ENCODE measurements at regions not wholly inside any gene's neighbourhood (a gene's known extent, or its start where the extent isn't known, plus 50 kb on each side); places are given as distances from the start of the nearest gene placed in this dataset.
A peak's percentile ranks its signal among the peaks of the same experiment; 100 is the strongest.

DNA sequence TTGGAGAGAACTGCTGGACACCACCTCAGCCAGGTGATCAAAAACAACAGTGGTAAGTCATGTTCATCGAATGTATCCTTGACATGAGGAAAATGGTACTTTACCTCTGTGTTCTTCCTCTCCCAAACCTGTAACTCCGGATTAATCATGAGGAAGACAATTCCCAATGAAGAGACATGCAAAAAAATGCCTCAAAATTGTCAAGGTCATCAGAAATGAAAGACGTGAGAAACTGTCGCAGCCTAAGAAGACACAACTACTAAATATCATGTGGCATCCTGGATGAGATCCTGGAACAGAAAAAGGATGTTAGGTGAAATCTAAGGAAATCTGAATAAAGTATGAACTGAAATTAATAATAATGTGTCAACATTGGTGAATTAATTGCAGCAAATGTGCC lies 178.4 kb downstream of the LACC1 start:
- no peaks in the 10 kb centered on the region for H3K4me1 ChIP-seq (ENCODE audit: insufficient read depth, low read length)
- no peak overlapping the region for H3K9ac ChIP-seq (ENCODE audit: insufficient read depth, low read depth, low read length)
- no TSS peak for BruUV-seq (replicated peaks)
- ATAC-seq, result no peak
- no peak for FAIRE-seq
- no peak overlapping the region for H3K4me3 ChIP-seq (replicated peaks in 1 of 3; ENCODE audit: insufficient read depth in 1 of 3, low read depth in 2 of 3, low read length in 3 of 3)
- H3K27me3 ChIP-seq (ENCODE audit: control insufficient read depth in 1 of 2, insufficient read depth in 2 of 2, low read length in 2 of 2), result no peaks in the 10 kb centered on the region
- ChIA-PET POLR2A (no interaction called here), CTCF (ENCODE audit: low intra/inter-chr PET ratio, low total read pairs) (no interaction called here)
- intact Hi-C loops (cut with micrococcal nuclease; ENCODE audit: unreplicated experiment) (no loop called here), in situ Hi-C loops (cut with HindIII; ENCODE audit: extremely low pct_ligation_motif_present, low pct_unique_long_range_greater_than_20kb) (loop anchor here (10.0 kb wide), 1 partner anchor 417 kb away; no protein-coding TSS in a partner anchor)
- no peaks in the 10 kb centered on the region for H3K9me3 ChIP-seq (ENCODE audit: low read length)
- no peak for DNase-seq (ENCODE audit: low spot score)
- H3K27ac ChIP-seq (ENCODE audit: extremely low read length, insufficient read depth, low read length), result no peak overlapping the region
- 53% methylated on average over 4 of the region's 4 CpGs for WGBS (ENCODE audit: low lambda C conversion rate)
- H3K79me2 ChIP-seq (ENCODE audit: insufficient read depth, low read length), result no peaks in the 10 kb centered on the region
- TF ChIP-seq TAF1 (CRISPR knock-in tag; IDR thresholded peaks at IDR 0.05), result no peak
- no peak for TF ChIP-seq FOXC1 (CRISPR knock-in tag; IDR thresholded peaks at IDR 0.05; ENCODE audit: borderline replicate concordance)
- no peak for TF ChIP-seq RCOR2 (CRISPR knock-in tag; IDR thresholded peaks at IDR 0.05)
- TF ChIP-seq NCOR1 (IDR thresholded peaks at IDR 0.05; ENCODE audit: borderline replicate concordance, low read length), result no peak
- no peak for TF ChIP-seq FIP1L1 (IDR thresholded peaks at IDR 0.05; ENCODE audit: borderline replicate concordance, insufficient read depth, low read depth, low read length)
- TF ChIP-seq, protein P1, sequence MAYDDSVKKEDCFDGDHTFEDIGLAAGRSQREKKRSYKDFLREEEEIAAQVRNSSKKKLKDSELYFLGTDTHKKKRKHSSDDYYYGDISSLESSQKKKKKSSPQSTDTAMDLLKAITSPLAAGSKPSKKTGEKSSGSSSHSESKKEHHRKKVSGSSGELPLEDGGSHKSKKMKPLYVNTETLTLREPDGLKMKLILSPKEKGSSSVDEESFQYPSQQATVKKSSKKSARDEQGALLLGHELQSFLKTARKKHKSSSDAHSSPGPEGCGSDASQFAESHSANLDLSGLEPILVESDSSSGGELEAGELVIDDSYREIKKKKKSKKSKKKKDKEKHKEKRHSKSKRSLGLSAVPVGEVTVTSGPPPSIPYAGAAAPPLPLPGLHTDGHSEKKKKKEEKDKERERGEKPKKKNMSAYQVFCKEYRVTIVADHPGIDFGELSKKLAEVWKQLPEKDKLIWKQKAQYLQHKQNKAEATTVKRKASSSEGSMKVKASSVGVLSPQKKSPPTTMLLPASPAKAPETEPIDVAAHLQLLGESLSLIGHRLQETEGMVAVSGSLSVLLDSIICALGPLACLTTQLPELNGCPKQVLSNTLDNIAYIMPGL (CRISPR knock-in tag; IDR thresholded peaks at IDR 0.05; ENCODE audit: borderline replicate concordance in 1 of 2, low read depth in 1 of 2), result no peak
- TF ChIP-seq ZNF761 (CRISPR knock-in tag; conservative IDR thresholded peaks at IDR 0.05), result no peak
- peak; percentile 68 to 69 for TF ChIP-seq MAFK (conservative IDR thresholded peaks at IDR 0.05 in 1 of 2, IDR thresholded peaks at IDR 0.05 in 1 of 2; ENCODE audit: low read length in 2 of 2)
- peak; percentile 58; the same call in 1 of the 2 replicates for TF ChIP-seq MAFF (IDR thresholded peaks at IDR 0.05; ENCODE audit: low read depth, low read length)
- no peak for TF ChIP-seq KMT2B (CRISPR knock-in tag; IDR thresholded peaks at IDR 0.05)
- TF ChIP-seq ZNF280D (CRISPR knock-in tag; IDR thresholded peaks at IDR 0.05), result no peak
- H3K4me2 ChIP-seq (ENCODE audit: low read depth, low read length), result no peak overlapping the region
- H2AFZ ChIP-seq (ENCODE audit: low read length), result no peak overlapping the region
- H3K36me3 ChIP-seq (replicated peaks in 1 of 2; ENCODE audit: control insufficient read depth in 1 of 2, insufficient read depth in 2 of 2, low read length in 2 of 2), result no peaks in the 10 kb centered on the region
- no peaks in the 10 kb centered on the region for H4K20me1 ChIP-seq (ENCODE audit: insufficient read depth, low read length)
